Esophagus squamous epithelium (tissue), 5 donors: ENCODE measurements at regions not wholly inside any gene's neighbourhood (a gene's known extent, or its start where the extent isn't known, plus 50 kb on each side); places are given as distances from the start of the nearest gene placed in this dataset.

Experiments used
- DNase-seq: peaks from one replicate; lab custom pipeline; 2025; lab: John Stamatoyannopoulos, UW
- H3K27ac ChIP-seq, 4 donors: fragments of 200-600 bp; sonication (generic); one replicate each; pipeline ENCODE4 v1.5.1; 2016 to 2019; ENCODE audit warnings: mild to moderate bottlenecking in 1 of 4
- H3K27me3 ChIP-seq, 4 donors: fragments of 200-600 bp; sonication (generic); 1 replicate in 3 of 4; 2 replicates in 1 of 4; pipeline versions ENCODE4 v1.5.1 to v1.6.0; 2017 to 2021; ENCODE audit warnings: antibody characterized with exemption in 1 of 4
- H3K36me3 ChIP-seq, 3 donors: fragments of 200-600 bp; sonication (generic); one replicate each; pipeline ENCODE4 v1.5.1; 2016 to 2019
- H3K4me1 ChIP-seq, 3 donors: fragments of 200-600 bp; sonication (generic); one replicate each; pipeline ENCODE4 v1.5.1; 2017 to 2019
- H3K4me3 ChIP-seq, 4 donors: fragments of 200-600 bp; sonication (generic); 1 replicate in 3 of 4; 2 replicates in 1 of 4; pipeline ENCODE4 v1.5.1; 2016 to 2019; ENCODE audit warnings: mild to moderate bottlenecking in 2 of 4, moderate library complexity in 1 of 4
- H3K9me3 ChIP-seq, 3 donors: fragments of 200-600 bp; sonication (generic); one replicate each; pipeline ENCODE4 v1.5.1; 2016 to 2019
- POLR2A ChIP-seq, 4 donors: fragments of 450-650 bp; IDR thresholded peaks; one replicate each; pipeline ENCODE4 v1.6.1; 2017; ENCODE audit warnings: antibody characterized with exemption in 4 of 4, mild to moderate bottlenecking in 4 of 4, moderate library complexity in 3 of 4
- whole genome bisulfite sequencing, 2 donors: methylation state at CpG; one replicate each; pipeline ENCODE4 v1.1.5; 2018; 5-methylcytosine and 5-hydroxymethylcytosine counted together
- intact Hi-C: fragments of 100-400 bp; cut with DNase I; formaldehyde crosslinking; loops from one replicate; pipeline ENCODE4 v1.15.0; 2022
- TF ChIP-seq, protein P1 (sequence below), 6 experiments: fragments of 450-650 bp in 4 of 6; fragments of 200-600 bp in 2 of 6; sonication (generic) in 2 of 6; IDR thresholded peaks; one replicate each; pipeline ENCODE4 v1.5.1; 2016 to 2019; ENCODE audit warnings: antibody characterized with exemption in 6 of 6, mild to moderate bottlenecking in 4 of 6, moderate library complexity in 4 of 6
- donor health status: DM: yes; HTN: yes; CAD: no.

DNA sequence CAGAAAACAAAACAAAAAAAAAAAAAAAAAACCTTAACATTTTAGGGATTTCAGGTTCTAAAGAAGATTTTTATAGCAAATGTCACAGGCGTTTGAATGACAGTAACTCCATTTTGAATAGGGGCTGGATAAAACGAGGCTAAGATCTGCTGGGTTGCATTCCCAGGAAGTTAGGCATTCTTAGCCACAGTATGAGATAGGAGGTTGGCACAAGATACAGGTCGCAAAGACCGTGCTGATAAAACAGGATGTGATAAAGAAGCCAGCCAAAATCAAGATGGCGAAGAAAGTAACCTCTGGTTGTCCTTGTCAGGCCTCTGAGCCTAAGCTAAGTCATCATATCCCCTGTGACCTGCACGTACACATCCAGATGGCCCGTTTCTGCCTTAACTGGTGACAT, 425.6 kb upstream of the PTPRD start:
- no peaks in the 10 kb centered on the region for H3K4me1 ChIP-seq
- 50 to 72% methylated on average over 6 to 7 of the region's 7 CpGs for WGBS, 2 donors
- H3K27ac ChIP-seq: no peak overlapping the region
- no peaks in the 10 kb centered on the region for H3K9me3 ChIP-seq
- intact Hi-C loops: no loop called here
- no peaks in the 10 kb centered on the region for H3K36me3 ChIP-seq
- H3K4me3 ChIP-seq: no peak overlapping the region
- TF ChIP-seq POLR2A (IDR thresholded peaks at IDR 0.05): no peak
- TF ChIP-seq, protein P1, sequence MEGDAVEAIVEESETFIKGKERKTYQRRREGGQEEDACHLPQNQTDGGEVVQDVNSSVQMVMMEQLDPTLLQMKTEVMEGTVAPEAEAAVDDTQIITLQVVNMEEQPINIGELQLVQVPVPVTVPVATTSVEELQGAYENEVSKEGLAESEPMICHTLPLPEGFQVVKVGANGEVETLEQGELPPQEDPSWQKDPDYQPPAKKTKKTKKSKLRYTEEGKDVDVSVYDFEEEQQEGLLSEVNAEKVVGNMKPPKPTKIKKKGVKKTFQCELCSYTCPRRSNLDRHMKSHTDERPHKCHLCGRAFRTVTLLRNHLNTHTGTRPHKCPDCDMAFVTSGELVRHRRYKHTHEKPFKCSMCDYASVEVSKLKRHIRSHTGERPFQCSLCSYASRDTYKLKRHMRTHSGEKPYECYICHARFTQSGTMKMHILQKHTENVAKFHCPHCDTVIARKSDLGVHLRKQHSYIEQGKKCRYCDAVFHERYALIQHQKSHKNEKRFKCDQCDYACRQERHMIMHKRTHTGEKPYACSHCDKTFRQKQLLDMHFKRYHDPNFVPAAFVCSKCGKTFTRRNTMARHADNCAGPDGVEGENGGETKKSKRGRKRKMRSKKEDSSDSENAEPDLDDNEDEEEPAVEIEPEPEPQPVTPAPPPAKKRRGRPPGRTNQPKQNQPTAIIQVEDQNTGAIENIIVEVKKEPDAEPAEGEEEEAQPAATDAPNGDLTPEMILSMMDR (IDR thresholded peaks at IDR 0.05): no peak
- no peak for DNase-seq
- no peaks in the 10 kb centered on the region for H3K27me3 ChIP-seq

DNA sequence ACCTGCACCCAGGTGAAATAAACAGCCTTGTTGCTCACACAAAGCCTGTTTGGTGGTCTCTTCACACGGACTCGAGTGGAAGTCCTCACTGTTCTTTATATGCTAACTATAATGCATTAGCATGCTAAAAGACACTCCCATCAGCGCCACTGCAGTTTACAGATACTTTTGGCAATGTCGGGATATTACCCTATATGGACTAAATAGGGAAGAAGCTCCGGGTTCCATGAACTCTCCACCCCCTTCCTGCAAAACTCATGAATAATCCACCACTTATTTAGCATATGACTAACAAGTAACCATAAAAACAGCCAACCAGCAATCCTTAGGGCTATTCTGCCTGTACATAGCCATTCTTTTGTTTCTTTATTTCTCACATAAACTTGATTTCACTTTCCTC, 426.2 kb upstream of the PTPRD start:
- Histone ChIP-seq H3K4me3 (no peak overlapping the region), H3K36me3 (no peaks in the 10 kb centered on the region), H3K27me3 (no peaks in the 10 kb centered on the region), H3K4me1 (no peaks in the 10 kb centered on the region), H3K27ac (no peak overlapping the region), H3K9me3 (no peaks in the 10 kb centered on the region)
- no peak for DNase-seq
- intact Hi-C loops: no loop called here
- 81 to 82% methylated on average over 5 of the region's 5 CpGs for whole genome bisulfite sequencing, 2 donors
- TF ChIP-seq, protein P1 (IDR thresholded peaks at IDR 0.05): no peak
- TF ChIP-seq POLR2A (IDR thresholded peaks at IDR 0.05): no peak

DNA sequence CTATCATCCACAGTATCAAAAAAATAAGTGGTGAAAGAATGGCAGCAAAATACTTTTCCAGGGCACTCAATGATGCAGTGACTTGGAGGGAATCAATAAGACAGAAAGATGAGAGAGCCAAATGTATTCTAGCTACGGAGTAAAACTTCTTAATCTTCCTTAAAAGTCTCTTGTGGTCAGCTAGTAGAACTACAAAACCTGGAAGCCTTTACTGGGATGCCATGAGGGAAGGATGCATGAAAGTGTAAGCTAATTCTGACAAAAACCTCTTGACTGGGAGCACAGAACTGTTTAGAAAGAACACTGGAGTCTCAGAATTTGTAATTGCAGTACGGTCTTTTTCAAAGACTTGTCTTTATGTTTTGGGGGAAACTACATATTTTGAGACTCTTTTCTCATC, 432.8 kb upstream of the PTPRD start:
- Histone ChIP-seq H3K4me1 (no peaks in the 10 kb centered on the region), H3K27ac (no peak overlapping the region), H3K4me3 (no peak overlapping the region), H3K36me3 (no peaks in the 10 kb centered on the region), H3K9me3 (no peaks in the 10 kb centered on the region), H3K27me3 (no peaks in the 10 kb centered on the region)
- TF ChIP-seq, protein P1 (IDR thresholded peaks at IDR 0.05): no peak
- no peak for TF ChIP-seq POLR2A (IDR thresholded peaks at IDR 0.05)
- no peak for DNase-seq
- 57 to 62% methylated on average over 2 of the region's 2 CpGs for WGBS, 2 donors
- intact Hi-C loops: no loop called here

DNA sequence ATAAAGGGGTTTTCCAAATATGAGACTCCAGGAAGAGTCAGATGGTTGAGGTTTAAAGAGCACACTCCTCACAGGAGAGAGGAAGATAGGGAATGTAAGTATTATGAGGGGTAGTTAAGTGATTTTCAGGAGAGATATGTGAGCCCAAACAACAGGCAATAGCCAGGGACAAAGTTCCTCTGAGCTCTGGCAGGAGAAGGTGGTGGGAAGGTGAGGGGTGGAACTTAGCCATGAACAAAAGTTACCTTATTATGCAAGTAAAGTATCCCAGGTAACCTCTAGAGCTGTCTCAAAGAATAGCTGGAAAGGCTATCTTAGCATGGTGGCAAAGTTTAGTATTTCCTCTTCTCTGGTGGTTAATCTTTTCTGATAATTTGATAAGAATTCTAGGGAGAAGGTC, 450.5 kb upstream of the PTPRD start:
- Histone ChIP-seq H3K4me3 (no peak overlapping the region), H3K36me3 (no peaks in the 10 kb centered on the region), H3K9me3 (no peaks in the 10 kb centered on the region), H3K27me3 (no peaks in the 10 kb centered on the region), H3K27ac (no peak overlapping the region), H3K4me1 (no peaks in the 10 kb centered on the region)
- no peak for DNase-seq
- TF ChIP-seq POLR2A (IDR thresholded peaks at IDR 0.05): no peak
- TF ChIP-seq, protein P1 (IDR thresholded peaks at IDR 0.05): no peak
- intact Hi-C loops: no loop called here

DNA sequence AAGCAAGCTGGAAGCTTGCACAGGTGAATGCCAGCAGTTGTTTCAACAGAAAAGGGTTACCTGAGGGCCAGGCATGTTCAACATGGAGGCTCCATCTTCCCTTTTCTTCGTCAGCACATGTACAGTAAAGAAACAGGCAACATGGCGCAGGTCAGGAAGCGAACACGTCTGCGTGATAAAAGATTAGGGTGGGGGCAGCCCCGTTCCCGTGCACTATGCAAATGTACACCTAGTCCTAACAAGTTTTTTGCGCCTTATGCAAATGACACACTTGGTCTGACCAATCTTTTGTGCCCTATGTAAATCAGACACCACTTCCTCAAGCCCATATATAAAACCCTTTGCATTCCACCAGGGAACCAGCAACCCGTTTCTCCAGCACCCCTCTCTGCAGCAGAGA, 452.1 kb upstream of the PTPRD start:
- 71 to 72% methylated on average over 8 to 9 of the region's 9 CpGs for WGBS, 2 donors
- no peaks in the 10 kb centered on the region for H3K4me1 ChIP-seq
- H3K27ac ChIP-seq: no peak overlapping the region
- H3K4me3 ChIP-seq: no peak overlapping the region
- intact Hi-C loops: no loop called here
- no peak for DNase-seq
- H3K27me3 ChIP-seq: no peaks in the 10 kb centered on the region
- H3K36me3 ChIP-seq: no peaks in the 10 kb centered on the region
- no peaks in the 10 kb centered on the region for H3K9me3 ChIP-seq
- TF ChIP-seq, protein P1 (IDR thresholded peaks at IDR 0.05): no peak
- TF ChIP-seq POLR2A (IDR thresholded peaks at IDR 0.05): no peak
